HFFc6 (cell line): ENCODE measurements at regions not wholly inside any gene's neighbourhood (a gene's known extent, or its start where the extent isn't known, plus 50 kb on each side); places are given as distances from the start of the nearest gene placed in this dataset.

ENCODE experiments used
- DNase-seq: peaks from one replicate; pipeline ENCODE4 v3.0.0-alpha.2; 2018
- H3K27ac Mint-ChIP-seq: 2 replicates; pipeline ENCODE4 v1.8.0; 2020; ENCODE audit warnings: mild to moderate bottlenecking, mixed read lengths
- H3K27me3 Mint-ChIP-seq: 2 replicates; pipeline ENCODE4 v1.8.0; 2021; ENCODE audit warnings: mild to moderate bottlenecking, moderate library complexity, mixed read lengths; ENCODE audit not compliant: insufficient read depth
- H3K36me3 Mint-ChIP-seq: 2 replicates; pipeline ENCODE4 v1.8.0; 2021; ENCODE audit warnings: low read depth, mixed read lengths
- H3K4me1 Mint-ChIP-seq: 2 replicates; pipeline ENCODE4 v1.8.0; 2020; ENCODE audit warnings: low read depth, mixed read lengths
- H3K4me3 Mint-ChIP-seq: 2 replicates; pipeline ENCODE4 v1.8.0; 2020; ENCODE audit warnings: mild to moderate bottlenecking, moderate library complexity, mixed read lengths
- H3K9me3 Mint-ChIP-seq: 2 replicates; pipeline ENCODE4 v1.8.0; 2020; ENCODE audit warnings: mild to moderate bottlenecking, mixed read lengths
- CTCF ChIP-seq: fragments of 200-600 bp; sonication (generic); IDR thresholded peaks from 2 replicates; pipeline ENCODE4 v1.5.0; 2021; ENCODE audit warnings: antibody characterized with exemption, mild to moderate bottlenecking

- H3K9me3 Mint-ChIP-seq = no peaks in the 10 kb centered on the region
- no peak overlapping the region for H3K4me3 Mint-ChIP-seq
- peaks cover 27% of the 10 kb centered on the region for H3K4me1 Mint-ChIP-seq
- peak overlapping the region; percentile 56; the same call in 1 of the 2 replicates for H3K27ac Mint-ChIP-seq
- no peaks in the 10 kb centered on the region for H3K36me3 Mint-ChIP-seq
- no peaks in the 10 kb centered on the region for H3K27me3 Mint-ChIP-seq
- DNase-seq = no peak
- TF ChIP-seq CTCF = no peak
These were observed 61.8 kb upstream of the YWHAQ start for GRCh38 chr2:9692456-9693195.

- Mint-ChIP-seq H3K36me3 (no peaks in the 10 kb centered on the region), H3K27me3 (no peaks in the 10 kb centered on the region), H3K9me3 (no peaks in the 10 kb centered on the region), H3K4me3 (no peak overlapping the region), H3K4me1 (peaks cover 30% of the 10 kb centered on the region), H3K27ac (peak overlapping the region; percentile 56; the same call in 1 of the 2 replicates)
- TF ChIP-seq CTCF = no peak
- peak; percentile 28 for DNase-seq
These were observed 62.3 kb upstream of the YWHAQ start for GRCh38 chr2:9693196-9693491.

- DNase-seq = no peak
- H3K4me3 Mint-ChIP-seq = no peak overlapping the region
- H3K27me3 Mint-ChIP-seq = no peaks in the 10 kb centered on the region
- peaks cover 32% of the 10 kb centered on the region for H3K4me1 Mint-ChIP-seq
- no peaks in the 10 kb centered on the region for H3K36me3 Mint-ChIP-seq
- no peak for TF ChIP-seq CTCF
- no peaks in the 10 kb centered on the region for H3K9me3 Mint-ChIP-seq
- H3K27ac Mint-ChIP-seq = no peak overlapping the region
These were observed 62.8 kb upstream of the YWHAQ start for GRCh38 chr2:9693646-9694045.

- Mint-ChIP-seq H3K27ac (no peak overlapping the region), H3K4me1 (peaks cover 41% of the 10 kb centered on the region), H3K27me3 (no peaks in the 10 kb centered on the region), H3K4me3 (no peak overlapping the region), H3K9me3 (no peaks in the 10 kb centered on the region), H3K36me3 (no peaks in the 10 kb centered on the region)
- TF ChIP-seq CTCF = no peak
- DNase-seq = no peak
These were observed 64.0 kb upstream of the YWHAQ start for GRCh38 chr2:9694661-9695234.

GRCh38 chr2:9695941-9696340 lies 65.1 kb upstream of the YWHAQ start:
- H3K4me3 Mint-ChIP-seq = no peak overlapping the region
- TF ChIP-seq CTCF = no peak
- no peaks in the 10 kb centered on the region for H3K27me3 Mint-ChIP-seq
- H3K9me3 Mint-ChIP-seq = no peaks in the 10 kb centered on the region
- H3K27ac Mint-ChIP-seq = no peak overlapping the region
- no peak for DNase-seq
- H3K36me3 Mint-ChIP-seq = no peaks in the 10 kb centered on the region
- peaks cover 43% of the 10 kb centered on the region for H3K4me1 Mint-ChIP-seq
